GM23338 (cell line): ENCODE measurements at regions not wholly inside any gene's neighbourhood (a gene's known extent, or its start where the extent isn't known, plus 50 kb on each side); places are given as distances from the start of the nearest gene placed in this dataset.

Experiments
- CREB1 ChIP-seq: fragments of 250-450 bp; sonication (Bioruptor Pico); IDR thresholded peaks from 2 replicates; pipeline ENCODE4 v1.5.0; 2020; ENCODE audit warnings: low read depth, mild to moderate bottlenecking, moderate library complexity
- CTCF ChIP-seq, 2 experiments: fragments of 200-600 bp in 1 of 2; sonication (generic) in 1 of 2; conservative IDR thresholded peaks; 2 replicates each; pipeline versions ENCODE4 v1.5.1 to v1.6.1; 2016 to 2017; ENCODE audit warnings: antibody characterized with exemption in 2 of 2, low read depth in 2 of 2, mild to moderate bottlenecking in 2 of 2, moderate library complexity in 1 of 2
- ETS1 ChIP-seq: IDR thresholded peaks from 2 replicates; pipeline ENCODE4 v1.6.1; 2016; ENCODE audit warnings: antibody characterized with exemption
- EZH2 ChIP-seq: fragments of 200-600 bp; sonication (generic); IDR thresholded peaks from one replicate; pipeline ENCODE4 v1.8.0; 2017; ENCODE audit warnings: antibody characterized with exemption, mild to moderate bottlenecking, low read depth; ENCODE audit not compliant: unreplicated experiment
- EZH2phosphoT487 ChIP-seq: fragments of 200-600 bp; sonication (generic); IDR thresholded peaks from one replicate; pipeline ENCODE4 v1.8.1; 2018; ENCODE audit warnings: antibody characterized with exemption; ENCODE audit not compliant: unreplicated experiment
- JUNB ChIP-seq: IDR thresholded peaks from one replicate; pipeline ENCODE4 v1.6.1; 2016; ENCODE audit warnings: antibody characterized with exemption; ENCODE audit not compliant: unreplicated experiment
- NANOG ChIP-seq: IDR thresholded peaks from 2 replicates; pipeline ENCODE4 v1.6.1; 2016; ENCODE audit warnings: antibody characterized with exemption, borderline replicate concordance
- POLR2AphosphoS5 ChIP-seq: IDR thresholded peaks from 2 replicates; pipeline ENCODE4 v1.6.1; 2016; ENCODE audit warnings: antibody characterized with exemption, low read depth
- REST ChIP-seq: IDR thresholded peaks from one replicate; pipeline ENCODE4 v1.6.1; 2018; ENCODE audit warnings: antibody characterized with exemption; ENCODE audit not compliant: unreplicated experiment
- STAT1 ChIP-seq: IDR thresholded peaks from one replicate; pipeline ENCODE4 v1.6.1; 2016; ENCODE audit warnings: antibody characterized with exemption; ENCODE audit not compliant: unreplicated experiment
- ZNF331 ChIP-seq: fragments of 250-450 bp; sonication (Bioruptor Pico); IDR thresholded peaks from 2 replicates; pipeline ENCODE4 v1.5.0; 2020; ENCODE audit warnings: low read depth, mild to moderate bottlenecking, moderate library complexity
- ZNF462 ChIP-seq: fragments of 250-450 bp; sonication (Bioruptor Pico); IDR thresholded peaks from 2 replicates; pipeline ENCODE4 v1.5.0; 2020; ENCODE audit warnings: mild to moderate bottlenecking, moderate library complexity

GRCh38 chr1:59236721-59237545 is 60.0 kb upstream of the FGGY start:
- TF ChIP-seq EZH2 (no peak), CTCF (conservative IDR thresholded peaks at IDR 0.05; ENCODE audit: low read depth in 2 of 2) (no peak), REST (no peak), POLR2AphosphoS5 (no peak), CREB1 (no peak), EZH2phosphoT487 (no peak), JUNB (no peak), ETS1 (no peak), ZNF331 (no peak), NANOG (no peak), STAT1 (no peak), ZNF462 (CRISPR knock-in tag) (no peak)
